HUDEP-2 (cell line): ENCODE measurements at regions not wholly inside any gene's neighbourhood (a gene's known extent, or its start where the extent isn't known, plus 50 kb on each side); places are given as distances from the start of the nearest gene placed in this dataset.
"Not testable (repeated sequence)": the region's sequence is repeated elsewhere in the genome, so short reads cannot be mapped to it uniquely, and the experiment has no call there.

Experiments
- DNase-seq, 76 experiments: peaks; one replicate each; lab custom pipeline; 2025; ENCODE audit not compliant: unreplicated experiment in 76 of 76; lab: John Stamatoyannopoulos, UW

GRCh38 chr14:99995700-99996356 is 69.4 kb upstream of the EVL start:
- DNase-seq: peak in 50 of 76 experiments; percentile 1 to 63 (median 32)

GRCh38 chr14:99996951-99997571 is 68.2 kb upstream of the EVL start:
- DNase-seq: no peak

GRCh38 chr14:100000398-100000797 is 64.8 kb upstream of the EVL start:
- not testable (repeated sequence) for DNase-seq

- DNase-seq: no peak
These were observed 60.8 kb upstream of the EVL start for GRCh38 chr14:100004392-100004791.

- no peak for DNase-seq
These were observed 58.0 kb upstream of the EVL start for GRCh38 chr14:100007254-100007653.

GRCh38 chr14:100009802-100010201 is 55.4 kb upstream of the EVL start:
- not testable (repeated sequence) for DNase-seq

GRCh38 chr14:100010679-100011078 is 54.5 kb upstream of the EVL start:
- no peak for DNase-seq

- no peak for DNase-seq
These were observed 53.4 kb upstream of the EVL start for GRCh38 chr14:100011628-100012325.

- DNase-seq: no peak
These were observed 52.5 kb upstream of the EVL start for GRCh38 chr14:100012478-100013327.

GRCh38 chr14:100015251-100015655 is 50.0 kb upstream of the EVL start:
- DNase-seq: no peak
